Caco-2 (cell line): ENCODE measurements at regions not wholly inside any gene's neighbourhood (a gene's known extent, or its start where the extent isn't known, plus 50 kb on each side); places are given as distances from the start of the nearest gene placed in this dataset.
"Not testable (repeated sequence)": the region's sequence is repeated elsewhere in the genome, so short reads cannot be mapped to it uniquely, and the experiment has no call there.

Experiments used
- BruUV-seq: library from RNA; stranded (reverse); fragments of 400-500 nt; replicated peaks from 2 replicates; lab custom pipeline; 2021; lab: Mats Ljungman, UMichigan
- CTCF ChIA-PET: fragments of 300-600 bp; sonication (Branson Sonifier 250); formaldehyde crosslinking; loops from one replicate; lab custom pipeline; 2022; ENCODE audit warnings: antibody characterized with exemption; lab: Charles Lee
- POLR2A ChIA-PET: fragments of 300-600 bp; sonication (Branson Sonifier 250); formaldehyde crosslinking; loops from one replicate; lab custom pipeline; 2022; ENCODE audit warnings: antibody characterized with exemption; lab: Charles Lee
- DNase-seq, 2 experiments: peaks; one replicate each; pipeline versions ENCODE4 v3.0.0 to v3.0.0-alpha.2; 2020 to 2022
- H3K27me3 ChIP-seq: replicated peaks from 2 replicates; pipeline ENCODE4 v1.6.0; 2011; ENCODE audit warnings: low read length; ENCODE audit not compliant: control insufficient read depth, insufficient read depth
- H3K36me3 ChIP-seq: 2 replicates; pipeline ENCODE4 v1.5.1; 2011; ENCODE audit warnings: low read length; ENCODE audit not compliant: control insufficient read depth, insufficient read depth
- H3K4me1 ChIP-seq: fragments of 250-450 bp; sonication (Bioruptor Pico); 2 replicates; pipeline ENCODE4 v1.5.1; 2020; ENCODE audit warnings: mild to moderate bottlenecking
- H3K4me3 ChIP-seq: 2 replicates; pipeline ENCODE4 v1.5.1; 2011; ENCODE audit warnings: low read depth, mild to moderate bottlenecking, control low read depth, low read length
- H3K9me3 ChIP-seq: fragments of 250-450 bp; sonication (Bioruptor Pico); 2 replicates; pipeline ENCODE4 v1.5.1; 2020; ENCODE audit warnings: mild to moderate bottlenecking, moderate library complexity
- H3K27ac Mint-ChIP-seq: one replicate; pipeline ENCODE4 v1.8.0; 2022; ENCODE audit warnings: mixed read lengths; ENCODE audit not compliant: unreplicated experiment
- H3K27me3 Mint-ChIP-seq: one replicate; pipeline ENCODE4 v1.8.0; 2022; ENCODE audit warnings: mixed read lengths; ENCODE audit not compliant: insufficient read depth, unreplicated experiment
- H3K36me3 Mint-ChIP-seq: one replicate; pipeline ENCODE4 v1.8.0; 2022; ENCODE audit warnings: mild to moderate bottlenecking, mixed read lengths; ENCODE audit not compliant: insufficient read depth, unreplicated experiment
- H3K4me1 Mint-ChIP-seq: one replicate; pipeline ENCODE4 v1.8.0; 2022; ENCODE audit warnings: low read depth, mixed read lengths; ENCODE audit not compliant: unreplicated experiment
- H3K4me3 Mint-ChIP-seq: one replicate; pipeline ENCODE4 v1.8.0; 2022; ENCODE audit warnings: mild to moderate bottlenecking, moderate library complexity, mixed read lengths; ENCODE audit not compliant: unreplicated experiment
- H3K9me3 Mint-ChIP-seq: one replicate; pipeline ENCODE4 v1.8.0; 2022; ENCODE audit warnings: mixed read lengths; ENCODE audit not compliant: unreplicated experiment
- intact Hi-C: fragments of 100-400 bp; cut with micrococcal nuclease; formaldehyde crosslinking; loops from one replicate; pipeline ENCODE4 v1.10.0; 2022; ENCODE audit not compliant: unreplicated experiment
- TF ChIP-seq, protein P1 (sequence below), 2 experiments: fragments of 200-600 bp in 1 of 2; IDR thresholded peaks; 1 replicate in 1 of 2; 2 replicates in 1 of 2; pipeline versions ENCODE4 v1.5.1 to v1.8.0; 2011 to 2022; ENCODE audit warnings: antibody characterized with exemption in 1 of 2, control low read depth in 1 of 2, inconsistent platforms in 1 of 2, low read depth in 1 of 2, low read length in 1 of 2, mild to moderate bottlenecking in 1 of 2, moderate library complexity in 1 of 2; ENCODE audit not compliant: insufficient read depth in 1 of 2, severe bottlenecking in 1 of 2, unreplicated experiment in 1 of 2

DNA sequence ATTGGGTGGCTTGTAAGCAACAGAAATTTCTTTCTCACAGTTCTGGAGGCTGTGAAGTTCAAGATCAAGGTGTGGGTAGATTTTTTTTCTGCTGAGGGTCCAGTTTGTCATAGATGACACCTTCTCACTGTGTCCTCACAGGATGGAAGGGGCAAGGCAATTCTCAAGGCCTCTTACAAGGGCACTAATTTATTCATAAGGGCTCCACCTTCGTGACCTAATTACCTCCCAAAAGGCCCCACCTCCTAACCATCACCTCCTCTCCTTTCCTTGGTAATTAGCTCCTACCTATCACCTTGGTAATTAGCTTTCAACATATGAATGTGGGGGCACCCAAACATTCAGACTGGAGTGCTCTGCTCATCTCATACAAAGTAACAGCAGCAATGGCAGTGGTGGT lies 92.3 kb upstream of the CD44 start:
- POLR2A ChIA-PET: no interaction called here
- H3K9me3 Mint-ChIP-seq: peaks cover 12% of the 10 kb centered on the region
- no peak overlapping the region for H3K27ac Mint-ChIP-seq
- TF ChIP-seq, protein P1, sequence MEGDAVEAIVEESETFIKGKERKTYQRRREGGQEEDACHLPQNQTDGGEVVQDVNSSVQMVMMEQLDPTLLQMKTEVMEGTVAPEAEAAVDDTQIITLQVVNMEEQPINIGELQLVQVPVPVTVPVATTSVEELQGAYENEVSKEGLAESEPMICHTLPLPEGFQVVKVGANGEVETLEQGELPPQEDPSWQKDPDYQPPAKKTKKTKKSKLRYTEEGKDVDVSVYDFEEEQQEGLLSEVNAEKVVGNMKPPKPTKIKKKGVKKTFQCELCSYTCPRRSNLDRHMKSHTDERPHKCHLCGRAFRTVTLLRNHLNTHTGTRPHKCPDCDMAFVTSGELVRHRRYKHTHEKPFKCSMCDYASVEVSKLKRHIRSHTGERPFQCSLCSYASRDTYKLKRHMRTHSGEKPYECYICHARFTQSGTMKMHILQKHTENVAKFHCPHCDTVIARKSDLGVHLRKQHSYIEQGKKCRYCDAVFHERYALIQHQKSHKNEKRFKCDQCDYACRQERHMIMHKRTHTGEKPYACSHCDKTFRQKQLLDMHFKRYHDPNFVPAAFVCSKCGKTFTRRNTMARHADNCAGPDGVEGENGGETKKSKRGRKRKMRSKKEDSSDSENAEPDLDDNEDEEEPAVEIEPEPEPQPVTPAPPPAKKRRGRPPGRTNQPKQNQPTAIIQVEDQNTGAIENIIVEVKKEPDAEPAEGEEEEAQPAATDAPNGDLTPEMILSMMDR (IDR thresholded peaks at IDR 0.05; ENCODE audit: insufficient read depth in 1 of 2, low read depth in 1 of 2, low read length in 1 of 2, severe bottlenecking in 1 of 2, unreplicated experiment in 1 of 2): no peak
- no TSS peak for BruUV-seq
- Histone ChIP-seq H3K4me1 (peaks cover 9% of the 10 kb centered on the region), H3K4me3 (no peak overlapping the region), H3K36me3 (no peaks in the 10 kb centered on the region), H3K27me3 (no peaks in the 10 kb centered on the region), H3K9me3 (peaks cover 12% of the 10 kb centered on the region)
- H3K4me1 Mint-ChIP-seq: peaks cover 7% of the 10 kb centered on the region
- DNase-seq: no peak
- intact Hi-C loops: no loop called here
- no peaks in the 10 kb centered on the region for H3K27me3 Mint-ChIP-seq
- no peaks in the 10 kb centered on the region for H3K36me3 Mint-ChIP-seq
- no peak overlapping the region for H3K4me3 Mint-ChIP-seq
- CTCF ChIA-PET: no interaction called here

DNA sequence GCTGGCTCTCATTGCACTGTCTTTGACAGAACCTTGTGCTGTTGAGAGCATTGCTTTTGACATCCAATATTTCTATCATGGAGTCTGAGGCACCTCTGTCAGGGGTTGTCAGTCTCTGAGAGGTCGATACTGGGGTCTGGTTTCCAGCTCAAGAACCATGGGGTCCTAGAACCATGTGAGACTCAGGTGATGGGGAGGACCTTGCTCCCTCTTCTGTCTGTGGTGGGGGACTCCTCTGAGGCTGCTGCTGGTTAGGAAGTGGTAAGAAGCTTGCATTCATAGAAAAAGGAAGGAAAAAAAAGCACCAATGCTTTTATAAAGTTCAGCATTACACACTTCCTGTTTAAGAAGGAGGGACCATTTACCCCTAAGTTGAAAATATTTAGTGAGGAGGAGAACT lies 91.8 kb upstream of the CD44 start:
- H3K4me1 Mint-ChIP-seq: peaks cover 7% of the 10 kb centered on the region
- ChIA-PET CTCF (no interaction called here), POLR2A (no interaction called here)
- H3K9me3 Mint-ChIP-seq: peaks cover 12% of the 10 kb centered on the region
- H3K9me3 ChIP-seq: peaks cover 12% of the 10 kb centered on the region
- H3K27me3 Mint-ChIP-seq: no peaks in the 10 kb centered on the region
- TF ChIP-seq, protein P1 (IDR thresholded peaks at IDR 0.05; ENCODE audit: insufficient read depth in 1 of 2, low read depth in 1 of 2, low read length in 1 of 2, severe bottlenecking in 1 of 2, unreplicated experiment in 1 of 2): no peak
- no TSS peak for BruUV-seq
- no peaks in the 10 kb centered on the region for H3K27me3 ChIP-seq
- peaks cover 9% of the 10 kb centered on the region for H3K4me1 ChIP-seq
- no peak overlapping the region for H3K4me3 Mint-ChIP-seq
- H3K27ac Mint-ChIP-seq: no peak overlapping the region
- intact Hi-C loops: no loop called here
- no peaks in the 10 kb centered on the region for H3K36me3 ChIP-seq
- no peak for DNase-seq
- no peak overlapping the region for H3K4me3 ChIP-seq
- H3K36me3 Mint-ChIP-seq: no peaks in the 10 kb centered on the region

DNA sequence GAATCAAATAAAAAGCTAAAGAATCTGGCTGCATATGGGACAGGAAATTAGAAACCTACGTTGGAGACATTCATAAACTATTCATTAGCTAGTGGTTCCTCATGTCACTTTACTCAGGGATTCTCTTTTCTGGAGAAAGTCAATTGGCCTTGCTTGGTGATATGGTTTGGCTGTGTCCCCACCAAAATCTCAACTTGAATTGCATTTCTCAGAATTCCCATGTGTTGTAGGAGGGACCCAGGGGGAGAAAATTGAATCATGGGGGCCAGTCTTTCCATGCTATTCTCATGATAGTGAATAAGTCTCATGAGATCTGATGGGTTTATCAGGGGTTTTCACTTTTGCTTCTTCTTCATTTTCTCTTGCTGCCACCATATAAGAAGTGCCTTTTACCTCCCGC lies 91.2 kb upstream of the CD44 start:
- peaks cover 7% of the 10 kb centered on the region for H3K4me1 Mint-ChIP-seq
- POLR2A ChIA-PET: no interaction called here
- TF ChIP-seq, protein P1 (IDR thresholded peaks at IDR 0.05; ENCODE audit: insufficient read depth in 1 of 2, low read depth in 1 of 2, low read length in 1 of 2, severe bottlenecking in 1 of 2, unreplicated experiment in 1 of 2): no peak

DNA sequence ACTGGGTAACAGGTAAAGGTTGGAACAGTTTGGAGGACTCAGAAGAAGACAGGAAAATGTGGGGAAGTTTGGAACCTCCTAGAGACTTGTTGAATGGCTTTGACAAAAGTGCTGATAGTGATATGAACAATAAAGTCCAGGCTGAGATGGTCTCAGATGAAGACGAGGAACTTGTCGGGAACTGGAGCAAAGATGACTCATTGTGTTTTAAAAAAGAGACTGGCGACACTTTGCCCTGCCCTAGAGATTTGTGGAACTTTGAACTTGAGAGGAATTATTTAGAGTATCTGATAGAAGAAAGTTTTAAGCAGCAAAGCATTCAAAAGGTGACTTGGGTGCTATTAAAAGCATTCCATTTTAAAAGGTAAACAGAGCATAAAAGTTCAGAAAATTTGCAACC lies 90.6 kb upstream of the CD44 start:
- H3K4me1 Mint-ChIP-seq, H3K27me3 ChIP-seq, H3K27ac Mint-ChIP-seq, H3K36me3 ChIP-seq, H3K4me3 Mint-ChIP-seq, H3K27me3 Mint-ChIP-seq, POLR2A ChIA-PET, intact Hi-C loops, H3K36me3 Mint-ChIP-seq, DNase-seq, H3K4me1 ChIP-seq, H3K4me3 ChIP-seq, BruUV-seq, CTCF ChIA-PET: not testable (repeated sequence)
- H3K9me3 ChIP-seq: peaks cover 12% of the 10 kb centered on the region
- peaks cover 12% of the 10 kb centered on the region for H3K9me3 Mint-ChIP-seq

More for the DNA sequence above, 91.2 kb upstream of the CD44 start:
- H3K27ac Mint-ChIP-seq: no peak overlapping the region
- H3K9me3 Mint-ChIP-seq: peaks cover 12% of the 10 kb centered on the region
- no peaks in the 10 kb centered on the region for H3K36me3 ChIP-seq
- H3K4me3 Mint-ChIP-seq: no peak overlapping the region
- H3K36me3 Mint-ChIP-seq: no peaks in the 10 kb centered on the region
- intact Hi-C loops: no loop called here
- peaks cover 12% of the 10 kb centered on the region for H3K9me3 ChIP-seq
- BruUV-seq: no TSS peak
- no peak overlapping the region for H3K4me3 ChIP-seq
- DNase-seq: no peak
- no peaks in the 10 kb centered on the region for H3K27me3 Mint-ChIP-seq
- H3K4me1 ChIP-seq: peaks cover 9% of the 10 kb centered on the region
- H3K27me3 ChIP-seq: no peaks in the 10 kb centered on the region
- CTCF ChIA-PET: no interaction called here
